Progenitor cell of endocrine pancreas (in vitro differentiated cells): ENCODE measurements at regions not wholly inside any gene's neighbourhood (a gene's known extent, or its start where the extent isn't known, plus 50 kb on each side); places are given as distances from the start of the nearest gene placed in this dataset.
"Not testable (repeated sequence)": the region's sequence is repeated elsewhere in the genome, so short reads cannot be mapped to it uniquely, and the experiment has no call there.

Source experiments
- DNase-seq: peaks from one replicate; pipeline ENCODE4 v3.0.0; 2021; ENCODE audit warnings: low spot score; ENCODE audit not compliant: unreplicated experiment
- H3K27ac Mint-ChIP-seq: 2 replicates; pipeline ENCODE4 v1.8.0; 2021; ENCODE audit warnings: mild to moderate bottlenecking, moderate library complexity, mixed read lengths
- H3K27me3 Mint-ChIP-seq: 2 replicates; pipeline ENCODE4 v1.8.0; 2021; ENCODE audit warnings: mixed read lengths
- H3K36me3 Mint-ChIP-seq: 2 replicates; pipeline ENCODE4 v1.8.0; 2022; ENCODE audit warnings: mixed read lengths; ENCODE audit not compliant: insufficient read depth
- H3K4me1 Mint-ChIP-seq: 2 replicates; pipeline ENCODE4 v1.8.0; 2021; ENCODE audit warnings: low read depth, mixed read lengths
- H3K4me3 Mint-ChIP-seq: 2 replicates; pipeline ENCODE4 v1.8.0; 2021; ENCODE audit warnings: low read depth, mild to moderate bottlenecking, moderate library complexity, mixed read lengths
- H3K9me3 Mint-ChIP-seq: 2 replicates; pipeline ENCODE4 v1.8.0; 2021; ENCODE audit warnings: low read depth, mixed read lengths
- CTCF ChIP-seq: fragments of 200-600 bp; sonication (generic); IDR thresholded peaks from one replicate; pipeline ENCODE4 v1.5.0; 2021; ENCODE audit warnings: antibody characterized with exemption, mild to moderate bottlenecking; ENCODE audit not compliant: unreplicated experiment

GRCh38 chr16:65315081-65315780 is 193.4 kb upstream of the CDH11 start:
- Mint-ChIP-seq H3K9me3 (no peaks in the 10 kb centered on the region), H3K4me3 (no peak overlapping the region), H3K4me1 (no peaks in the 10 kb centered on the region), H3K27me3 (peaks cover 12% of the 10 kb centered on the region), H3K27ac (no peak overlapping the region), H3K36me3 (no peaks in the 10 kb centered on the region)
- no peak for TF ChIP-seq CTCF
- DNase-seq: no peak

GRCh38 chr16:65314627-65315008 is 192.8 kb upstream of the CDH11 start:
- Mint-ChIP-seq H3K4me3 (no peak overlapping the region), H3K9me3 (no peaks in the 10 kb centered on the region), H3K27me3 (peaks cover 12% of the 10 kb centered on the region)

GRCh38 chr16:65313936-65314626 is 192.2 kb upstream of the CDH11 start:
- no peaks in the 10 kb centered on the region for H3K4me1 Mint-ChIP-seq
- peaks cover 12% of the 10 kb centered on the region for H3K27me3 Mint-ChIP-seq
- no peak overlapping the region for H3K27ac Mint-ChIP-seq
- H3K4me3 Mint-ChIP-seq: no peak overlapping the region
- no peaks in the 10 kb centered on the region for H3K9me3 Mint-ChIP-seq
- DNase-seq: no peak
- H3K36me3 Mint-ChIP-seq: no peaks in the 10 kb centered on the region
- no peak for TF ChIP-seq CTCF

More at GRCh38 chr16:65314627-65315008, 192.8 kb upstream of the CDH11 start:
- no peak for TF ChIP-seq CTCF
- H3K27ac Mint-ChIP-seq: no peak overlapping the region
- H3K4me1 Mint-ChIP-seq: no peaks in the 10 kb centered on the region
- no peaks in the 10 kb centered on the region for H3K36me3 Mint-ChIP-seq
- DNase-seq: no peak

- no peak overlapping the region for H3K27ac Mint-ChIP-seq
- no peak for DNase-seq
- no peaks in the 10 kb centered on the region for H3K36me3 Mint-ChIP-seq
- H3K4me3 Mint-ChIP-seq: no peak overlapping the region
- no peak for TF ChIP-seq CTCF
- no peaks in the 10 kb centered on the region for H3K4me1 Mint-ChIP-seq
- no peaks in the 10 kb centered on the region for H3K9me3 Mint-ChIP-seq
- peaks cover 9% of the 10 kb centered on the region for H3K27me3 Mint-ChIP-seq
Observed at GRCh38 chr16:65312795-65313194, 190.9 kb upstream of the CDH11 start.

- H3K9me3 Mint-ChIP-seq: no peaks in the 10 kb centered on the region
- H3K4me3 Mint-ChIP-seq: no peak overlapping the region
- H3K27me3 Mint-ChIP-seq: peaks cover 7% of the 10 kb centered on the region
- H3K4me1 Mint-ChIP-seq: no peaks in the 10 kb centered on the region
- no peak for DNase-seq
- H3K36me3 Mint-ChIP-seq: no peaks in the 10 kb centered on the region
- H3K27ac Mint-ChIP-seq: no peak overlapping the region
- no peak for TF ChIP-seq CTCF
Observed at GRCh38 chr16:65312071-65312470, 190.2 kb upstream of the CDH11 start.

GRCh38 chr16:65310491-65310890 is 188.6 kb upstream of the CDH11 start:
- not testable (repeated sequence) for H3K27me3 Mint-ChIP-seq, H3K4me1 Mint-ChIP-seq

More at GRCh38 chr16:65310491-65310890, 188.6 kb upstream of the CDH11 start:
- not testable (repeated sequence) for DNase-seq, H3K4me3 Mint-ChIP-seq, H3K9me3 Mint-ChIP-seq, H3K27ac Mint-ChIP-seq, H3K36me3 Mint-ChIP-seq
